ENCODE measurements at regions not wholly inside any gene's neighbourhood (a gene's known extent, or its start where the extent isn't known, plus 50 kb on each side); places are given as distances from the start of the nearest gene placed in this dataset.

DNA sequence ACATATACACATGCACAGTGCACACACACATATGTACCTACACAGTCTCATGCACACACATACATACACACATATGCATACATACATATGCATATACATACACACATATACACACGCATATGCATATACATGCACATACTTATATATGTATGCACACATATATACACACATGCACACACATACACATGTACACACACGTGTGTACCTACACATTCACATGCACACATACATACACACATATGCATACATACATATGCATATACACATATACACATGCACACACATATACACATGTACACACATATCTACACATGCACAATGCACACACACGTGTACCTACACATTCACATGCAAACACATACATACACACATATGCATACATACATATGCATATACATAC, 100.3 kb upstream of the TWIST2 start:
- TF ChIP-seq, protein P1, sequence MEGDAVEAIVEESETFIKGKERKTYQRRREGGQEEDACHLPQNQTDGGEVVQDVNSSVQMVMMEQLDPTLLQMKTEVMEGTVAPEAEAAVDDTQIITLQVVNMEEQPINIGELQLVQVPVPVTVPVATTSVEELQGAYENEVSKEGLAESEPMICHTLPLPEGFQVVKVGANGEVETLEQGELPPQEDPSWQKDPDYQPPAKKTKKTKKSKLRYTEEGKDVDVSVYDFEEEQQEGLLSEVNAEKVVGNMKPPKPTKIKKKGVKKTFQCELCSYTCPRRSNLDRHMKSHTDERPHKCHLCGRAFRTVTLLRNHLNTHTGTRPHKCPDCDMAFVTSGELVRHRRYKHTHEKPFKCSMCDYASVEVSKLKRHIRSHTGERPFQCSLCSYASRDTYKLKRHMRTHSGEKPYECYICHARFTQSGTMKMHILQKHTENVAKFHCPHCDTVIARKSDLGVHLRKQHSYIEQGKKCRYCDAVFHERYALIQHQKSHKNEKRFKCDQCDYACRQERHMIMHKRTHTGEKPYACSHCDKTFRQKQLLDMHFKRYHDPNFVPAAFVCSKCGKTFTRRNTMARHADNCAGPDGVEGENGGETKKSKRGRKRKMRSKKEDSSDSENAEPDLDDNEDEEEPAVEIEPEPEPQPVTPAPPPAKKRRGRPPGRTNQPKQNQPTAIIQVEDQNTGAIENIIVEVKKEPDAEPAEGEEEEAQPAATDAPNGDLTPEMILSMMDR (IDR thresholded peaks at IDR 0.05; ENCODE audit: extremely low read depth, insufficient read depth, missing control alignments) = no peak
- in situ Hi-C loops (cut with MboI; ENCODE audit: low pct_unique_long_range_greater_than_20kb, low sequenced_read_pairs, unreplicated experiment) = no loop called here
- no peak for DNase-seq (ENCODE audit: low spot score)

GRCh38 chr2:238750212-238750904, 97.5 kb upstream of the TWIST2 start:
- in situ Hi-C loops (cut with MboI; ENCODE audit: low pct_unique_long_range_greater_than_20kb, low sequenced_read_pairs, unreplicated experiment) = no loop called here
- TF ChIP-seq, protein P1 (IDR thresholded peaks at IDR 0.05; ENCODE audit: extremely low read depth, insufficient read depth, missing control alignments) = no peak
- DNase-seq (ENCODE audit: low spot score) = no peak

DNA sequence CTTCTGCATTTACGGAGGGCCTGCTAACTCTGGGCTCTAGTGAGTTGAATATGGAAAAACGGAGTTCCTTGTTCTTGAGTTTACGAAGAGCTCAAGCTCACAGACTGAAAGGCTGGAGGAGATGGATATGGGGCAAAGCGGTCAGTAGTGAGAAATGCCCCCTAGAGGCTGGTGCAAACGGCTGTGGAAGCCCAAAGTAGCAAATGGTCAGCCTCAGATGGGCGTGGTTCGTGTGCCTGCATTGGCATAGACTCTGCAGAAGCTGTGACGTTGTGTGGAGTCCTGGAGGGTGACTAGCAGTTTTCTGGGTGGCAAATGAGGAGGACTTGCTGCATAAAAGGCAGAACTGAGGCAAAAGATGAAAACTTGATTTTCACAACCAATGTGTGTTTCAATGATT, 93.6 kb upstream of the TWIST2 start:
- no peak for DNase-seq (ENCODE audit: low spot score)
- in situ Hi-C loops (cut with MboI; ENCODE audit: low pct_unique_long_range_greater_than_20kb, low sequenced_read_pairs, unreplicated experiment) = no loop called here
- TF ChIP-seq, protein P1 (IDR thresholded peaks at IDR 0.05; ENCODE audit: extremely low read depth, insufficient read depth, missing control alignments) = no peak

DNA sequence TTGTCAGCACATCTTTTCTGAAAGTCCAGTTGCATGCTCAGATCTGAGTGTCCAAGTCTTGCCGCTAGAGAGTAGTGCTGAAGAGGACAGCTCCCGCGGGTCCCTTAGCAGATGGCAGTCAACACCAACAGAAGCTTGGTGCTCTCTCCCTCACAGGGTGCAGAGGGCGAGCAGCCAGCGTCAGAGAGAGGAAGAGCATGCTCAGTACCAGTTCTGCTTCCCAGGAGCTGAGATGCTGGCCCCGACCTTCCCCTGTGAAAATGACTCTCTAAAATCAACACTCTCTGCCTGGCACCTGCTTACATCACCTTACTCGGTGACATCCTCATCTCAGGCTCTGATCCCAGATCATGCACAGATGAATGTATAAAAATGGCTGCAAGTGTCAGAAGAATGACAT, 86.0 kb upstream of the TWIST2 start:
- TF ChIP-seq, protein P1 (IDR thresholded peaks at IDR 0.05; ENCODE audit: extremely low read depth, insufficient read depth, missing control alignments) = no peak
- DNase-seq (ENCODE audit: low spot score) = no peak

GRCh38 chr2:238763471-238763995, 84.4 kb upstream of the TWIST2 start:
- DNase-seq (ENCODE audit: low spot score) = no peak
- in situ Hi-C loops (cut with MboI; ENCODE audit: low pct_unique_long_range_greater_than_20kb, low sequenced_read_pairs, unreplicated experiment) = no loop called here
- TF ChIP-seq, protein P1 (IDR thresholded peaks at IDR 0.05; ENCODE audit: extremely low read depth, insufficient read depth, missing control alignments) = no peak

More for the DNA sequence above, 86.0 kb upstream of the TWIST2 start:
- in situ Hi-C loops (cut with MboI; ENCODE audit: low pct_unique_long_range_greater_than_20kb, low sequenced_read_pairs, unreplicated experiment) = no loop called here

DNA sequence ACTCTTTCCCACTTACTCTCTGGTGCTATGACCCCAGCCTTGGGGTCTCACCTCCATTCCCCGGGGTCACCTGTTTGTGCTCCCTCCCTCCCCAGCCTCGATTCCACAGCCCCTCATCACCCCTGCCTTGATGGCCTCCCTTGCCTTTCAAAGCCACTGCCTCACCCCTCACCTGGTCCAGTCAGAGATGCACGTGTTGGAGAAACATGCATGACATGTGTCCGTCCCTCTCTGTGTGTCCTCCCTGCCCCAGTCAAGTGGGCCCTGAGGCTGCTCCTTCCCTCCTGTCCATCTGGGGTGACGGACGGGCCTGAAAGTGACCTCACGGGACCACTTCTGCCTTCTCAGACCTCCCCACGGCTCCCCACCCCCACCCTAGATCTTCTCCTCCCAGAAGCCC, 82.3 kb upstream of the TWIST2 start:
- DNase-seq (ENCODE audit: low spot score) = no peak
- TF ChIP-seq, protein P1 (IDR thresholded peaks at IDR 0.05; ENCODE audit: extremely low read depth, insufficient read depth, missing control alignments) = no peak
- in situ Hi-C loops (cut with MboI; ENCODE audit: low pct_unique_long_range_greater_than_20kb, low sequenced_read_pairs, unreplicated experiment) = no loop called here
